IMR-90 (cell line): ENCODE measurements at regions not wholly inside any gene's neighbourhood (a gene's known extent, or its start where the extent isn't known, plus 50 kb on each side); places are given as distances from the start of the nearest gene placed in this dataset.

ENCODE experiments used
- ATAC-seq: fragments of 200-7000 bp; cut with Tn5 transposase; 2 replicates; pipeline ENCODE4 v1.9.1; 2020; ENCODE audit warnings: low read depth, mild to moderate bottlenecking, moderate library complexity
- BruUV-seq: library from RNA; stranded (reverse); fragments of 400-500 nt; replicated peaks from 2 replicates; lab custom pipeline; 2021; lab: Mats Ljungman, UMichigan
- CTCF ChIA-PET: fragments of 300-600 bp; formaldehyde crosslinking; extraction: SDS; loops from one replicate; lab custom pipeline; 2021; ENCODE audit warnings: antibody characterized with exemption; lab: Yijun Ruan, JAX
- POLR2A ChIA-PET: fragments of 300-600 bp; sonication (Branson Sonifier 250); formaldehyde crosslinking; loops from one replicate; lab custom pipeline; 2022; ENCODE audit warnings: antibody characterized with exemption; ENCODE audit not compliant: unreplicated experiment; lab: Charles Lee
- DNase-seq: peaks from one replicate; pipeline ENCODE4 v3.0.0; 2013
- H2AFZ ChIP-seq: replicated peaks from 2 replicates; pipeline ENCODE3; 2013; ENCODE audit warnings: low read length, mild to moderate bottlenecking; ENCODE audit not compliant: poor library complexity
- H2AK5ac ChIP-seq: 2 replicates; pipeline ENCODE4 v1.6.1; 2013; ENCODE audit warnings: low read depth, low read length, inconsistent platforms
- H2AK9ac ChIP-seq: replicated peaks from 2 replicates; pipeline ENCODE3; 2013; ENCODE audit warnings: mild to moderate bottlenecking, low read depth, low read length, moderate library complexity; ENCODE audit not compliant: poor library complexity
- H2BK120ac ChIP-seq: 2 replicates; pipeline ENCODE4 v1.6.1; 2013; ENCODE audit warnings: low read depth, low read length, inconsistent platforms
- H2BK15ac ChIP-seq: 3 replicates; pipeline ENCODE4 v1.6.1; 2013; ENCODE audit warnings: low read depth, low read length, inconsistent platforms
- H2BK20ac ChIP-seq: 2 replicates; pipeline ENCODE4 v1.6.1; 2013; ENCODE audit warnings: low read depth, mild to moderate bottlenecking, inconsistent platforms, low read length, moderate library complexity
- H2BK5ac ChIP-seq: 2 replicates; pipeline ENCODE4 v1.6.1; 2013; ENCODE audit warnings: mild to moderate bottlenecking, low read depth, low read length, inconsistent platforms; ENCODE audit not compliant: poor library complexity, severe bottlenecking
- H3K14ac ChIP-seq: replicated peaks from 2 replicates; pipeline ENCODE4 v1.6.1; 2013; ENCODE audit warnings: low read depth, low read length, inconsistent platforms
- H3K18ac ChIP-seq: 2 replicates; pipeline ENCODE4 v1.6.1; 2013; ENCODE audit warnings: low read depth, low read length, control low read depth
- H3K23ac ChIP-seq: 2 replicates; pipeline ENCODE4 v1.6.1; 2013; ENCODE audit warnings: low read depth, low read length, inconsistent platforms
- H3K27ac ChIP-seq: 2 replicates; pipeline ENCODE4 v1.5.1; 2013; ENCODE audit warnings: mild to moderate bottlenecking, control low read depth, low read length; ENCODE audit not compliant: insufficient read depth
- H3K27me3 ChIP-seq: 2 replicates; pipeline ENCODE4 v1.6.1; 2013; ENCODE audit warnings: low read length; ENCODE audit not compliant: control insufficient read depth, insufficient read depth
- H3K36me3 ChIP-seq: 2 replicates; pipeline ENCODE4 v1.6.1; 2013; ENCODE audit warnings: low read length, mixed read lengths; ENCODE audit not compliant: control insufficient read depth, insufficient read depth
- H3K4ac ChIP-seq: 2 replicates; pipeline ENCODE4 v1.6.1; 2013; ENCODE audit warnings: low read depth, low read length, inconsistent platforms
- H3K4me1 ChIP-seq: 2 replicates; pipeline ENCODE4 v1.6.1; 2013; ENCODE audit warnings: low read length, mixed read lengths; ENCODE audit not compliant: control insufficient read depth, insufficient read depth
- H3K4me2 ChIP-seq: 2 replicates; pipeline ENCODE4 v1.6.1; 2013; ENCODE audit warnings: low read depth, mild to moderate bottlenecking, control low read depth, low read length, moderate library complexity
- H3K4me3 ChIP-seq: 2 replicates; pipeline ENCODE4 v1.5.1; 2013; ENCODE audit warnings: low read depth, mild to moderate bottlenecking, control low read depth, low read length, moderate library complexity; ENCODE audit not compliant: insufficient read depth
- H3K56ac ChIP-seq: 2 replicates; pipeline ENCODE4 v1.6.1; 2013; ENCODE audit warnings: low read length, inconsistent platforms; ENCODE audit not compliant: insufficient read depth; ENCODE audit errors: extremely low read depth
- H3K79me1 ChIP-seq, 2 experiments: 2 replicates each; pipeline ENCODE4 v1.6.1; 2013; ENCODE audit warnings: low read length in 2 of 2, inconsistent platforms in 1 of 2, low read depth in 1 of 2
- H3K9ac ChIP-seq: 2 replicates; pipeline ENCODE4 v1.6.1; 2013; ENCODE audit warnings: low read depth, low read length, control low read depth
- H3K9me1 ChIP-seq: 2 replicates; pipeline ENCODE4 v1.6.1; 2013; ENCODE audit warnings: low read length, inconsistent platforms; ENCODE audit not compliant: insufficient read depth
- H3K9me3 ChIP-seq: 2 replicates; pipeline ENCODE4 v1.6.1; 2013; ENCODE audit warnings: low read length; ENCODE audit not compliant: control insufficient read depth, insufficient read depth
- H4K20me1 ChIP-seq: 2 replicates; pipeline ENCODE4 v1.6.1; 2013; ENCODE audit warnings: low read length, inconsistent platforms; ENCODE audit not compliant: insufficient read depth
- H4K5ac ChIP-seq: 2 replicates; pipeline ENCODE4 v1.6.1; 2013; ENCODE audit warnings: mild to moderate bottlenecking, low read depth, low read length, control low read depth
- H4K8ac ChIP-seq, 2 experiments: 2 replicates each; pipeline ENCODE4 v1.6.1; 2013; ENCODE audit warnings: low read depth in 2 of 2, low read length in 2 of 2, control low read depth in 1 of 2, inconsistent platforms in 1 of 2
- H4K91ac ChIP-seq: 2 replicates; pipeline ENCODE4 v1.6.1; 2013; ENCODE audit warnings: low read depth, low read length, inconsistent platforms; ENCODE audit not compliant: insufficient read depth
- BHLHE40 ChIP-seq: fragments of 150-350 bp; IDR thresholded peaks from 2 replicates; pipeline ENCODE4 v1.6.1; 2016; ENCODE audit warnings: mild to moderate bottlenecking, low read depth, low read length
- ELK1 ChIP-seq: fragments of 150-350 bp; IDR thresholded peaks from 2 replicates; pipeline ENCODE4 v1.6.1; 2016; ENCODE audit warnings: low read depth, mild to moderate bottlenecking, low read length, moderate library complexity, borderline replicate concordance
- FOS ChIP-seq: fragments of 150-350 bp; IDR thresholded peaks from 2 replicates; pipeline ENCODE4 v1.6.1; 2016; ENCODE audit warnings: low read depth, low read length
- MAZ ChIP-seq: IDR thresholded peaks from 2 replicates; pipeline ENCODE4 v1.6.1; 2012; ENCODE audit warnings: low read depth, mild to moderate bottlenecking, low read length, improper control_type of control experiment, moderate library complexity, borderline replicate concordance
- MXI1 ChIP-seq: IDR thresholded peaks from 2 replicates; pipeline ENCODE4 v1.6.1; 2012; ENCODE audit warnings: low read depth, mild to moderate bottlenecking, low read length, moderate library complexity, borderline replicate concordance
- NFE2L2 ChIP-seq: fragments of 150-350 bp; IDR thresholded peaks from 2 replicates; pipeline ENCODE4 v1.6.1; 2016; ENCODE audit warnings: low read depth, mild to moderate bottlenecking, low read length
- POLR2A ChIP-seq: IDR thresholded peaks from 2 replicates; pipeline ENCODE4 v1.6.1; 2012; ENCODE audit warnings: mild to moderate bottlenecking, low read depth, low read length
- RAD21 ChIP-seq: IDR thresholded peaks from 2 replicates; pipeline ENCODE4 v1.6.1; 2012; ENCODE audit warnings: low read length, improper control_type of control experiment
- RCOR1 ChIP-seq: IDR thresholded peaks from 2 replicates; pipeline ENCODE4 v1.6.1; 2012; ENCODE audit warnings: mild to moderate bottlenecking, low read length, improper control_type of control experiment; ENCODE audit not compliant: insufficient replicate concordance
- RFX5 ChIP-seq: IDR thresholded peaks from 2 replicates; pipeline ENCODE4 v1.8.0; 2012; ENCODE audit warnings: low read depth, mild to moderate bottlenecking, low read length, moderate library complexity
- USF2 ChIP-seq: fragments of 150-350 bp; IDR thresholded peaks from 2 replicates; pipeline ENCODE4 v1.6.1; 2017; ENCODE audit warnings: mild to moderate bottlenecking, antibody characterized with exemption, low read length, low read depth
- WGBS, 2 experiments: methylation state at CpG; one replicate each; pipeline versions ENCODE4 v1.1.5 to v1.1.7; 2013; ENCODE audit warnings: missing lambda C conversion rate in 2 of 2; ENCODE audit not compliant: insufficient read length in 1 of 2; ENCODE audit errors: extremely low coverage in 2 of 2; 5-methylcytosine and 5-hydroxymethylcytosine counted together
- dilution Hi-C: fragments of 300-500 bp; cut with HindIII; formaldehyde crosslinking; loops from one replicate; pipeline ENCODE4 v1.14.3; 2018; ENCODE audit warnings: low sequenced_read_pairs; ENCODE audit not compliant: unreplicated experiment
- in situ Hi-C: fragments of 300-500 bp; cut with MboI; formaldehyde crosslinking; loops from 3 replicates; pipeline ENCODE4 v1.14.3; 2019; ENCODE audit warnings: low sequenced_read_pairs, inconsistent platforms, mixed read lengths
- intact Hi-C: fragments of 100-400 bp; cut with micrococcal nuclease; formaldehyde crosslinking; loops from 2 replicates; pipeline ENCODE4 v1.10.0; 2022
- TF ChIP-seq, protein P1 (sequence below): conservative IDR thresholded peaks from 2 replicates; pipeline ENCODE4 v1.5.1; 2012; ENCODE audit warnings: mild to moderate bottlenecking, low read depth, low read length, improper control_type of control experiment

GRCh38 chr10:44745920-44746319 is 165.2 kb upstream of the TMEM72 start:
- H3K27ac ChIP-seq, result no peak overlapping the region
- no TSS peak for BruUV-seq
- H3K9ac ChIP-seq, result no peak overlapping the region
- H2BK5ac ChIP-seq, result no peak overlapping the region
- intact Hi-C loops, result no loop called here
- in situ Hi-C loops, result no loop called here
- dilution Hi-C loops, result no loop called here
- no peak for ATAC-seq
- no peaks in the 10 kb centered on the region for H3K4me1 ChIP-seq
- no peak for DNase-seq
- no peak overlapping the region for H2BK15ac ChIP-seq
- no peak overlapping the region for H3K4me3 ChIP-seq
- WGBS, 2 experiments, result no CpG with 5 or more reads among the region's 2 CpGs
- no peaks in the 10 kb centered on the region for H3K79me1 ChIP-seq
- no peak overlapping the region for H3K18ac ChIP-seq
- TF ChIP-seq POLR2A (no peak), ELK1 (no peak), MXI1 (no peak), RCOR1 (no peak), RAD21 (no peak), RFX5 (no peak), NFE2L2 (no peak), FOS (no peak), MAZ (no peak), BHLHE40 (no peak), USF2 (no peak)
- TF ChIP-seq, protein P1, sequence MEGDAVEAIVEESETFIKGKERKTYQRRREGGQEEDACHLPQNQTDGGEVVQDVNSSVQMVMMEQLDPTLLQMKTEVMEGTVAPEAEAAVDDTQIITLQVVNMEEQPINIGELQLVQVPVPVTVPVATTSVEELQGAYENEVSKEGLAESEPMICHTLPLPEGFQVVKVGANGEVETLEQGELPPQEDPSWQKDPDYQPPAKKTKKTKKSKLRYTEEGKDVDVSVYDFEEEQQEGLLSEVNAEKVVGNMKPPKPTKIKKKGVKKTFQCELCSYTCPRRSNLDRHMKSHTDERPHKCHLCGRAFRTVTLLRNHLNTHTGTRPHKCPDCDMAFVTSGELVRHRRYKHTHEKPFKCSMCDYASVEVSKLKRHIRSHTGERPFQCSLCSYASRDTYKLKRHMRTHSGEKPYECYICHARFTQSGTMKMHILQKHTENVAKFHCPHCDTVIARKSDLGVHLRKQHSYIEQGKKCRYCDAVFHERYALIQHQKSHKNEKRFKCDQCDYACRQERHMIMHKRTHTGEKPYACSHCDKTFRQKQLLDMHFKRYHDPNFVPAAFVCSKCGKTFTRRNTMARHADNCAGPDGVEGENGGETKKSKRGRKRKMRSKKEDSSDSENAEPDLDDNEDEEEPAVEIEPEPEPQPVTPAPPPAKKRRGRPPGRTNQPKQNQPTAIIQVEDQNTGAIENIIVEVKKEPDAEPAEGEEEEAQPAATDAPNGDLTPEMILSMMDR, result no peak
- ChIA-PET POLR2A (no interaction called here), CTCF (no interaction called here)
- no peaks in the 10 kb centered on the region for H4K20me1 ChIP-seq
- no peaks in the 10 kb centered on the region for H3K27me3 ChIP-seq
- no peak overlapping the region for H3K4ac ChIP-seq
- H2AK9ac ChIP-seq, result no peak overlapping the region
- no peak overlapping the region for H3K56ac ChIP-seq
- no peak overlapping the region for H4K91ac ChIP-seq
- no peaks in the 10 kb centered on the region for H3K9me1 ChIP-seq
- H4K8ac ChIP-seq, result no peak overlapping the region
- no peak overlapping the region for H3K14ac ChIP-seq
- H2AFZ ChIP-seq, result no peak overlapping the region
- H2BK120ac ChIP-seq, result no peak overlapping the region
- H3K4me2 ChIP-seq, result no peak overlapping the region
- H2BK20ac ChIP-seq, result no peak overlapping the region
- no peaks in the 10 kb centered on the region for H3K36me3 ChIP-seq
- H4K5ac ChIP-seq, result no peak overlapping the region
- H2AK5ac ChIP-seq, result no peak overlapping the region
- peaks cover 4% of the 10 kb centered on the region for H3K9me3 ChIP-seq
- H3K23ac ChIP-seq, result no peak overlapping the region
